GM12878 (cell line): ENCODE measurements at regions not wholly inside any gene's neighbourhood (a gene's known extent, or its start where the extent isn't known, plus 50 kb on each side); places are given as distances from the start of the nearest gene placed in this dataset.

Experiments
- ATAC-seq: fragments of 200-7000 bp; cut with Tn5 transposase; 3 replicates; pipeline ENCODE4 v1.9.1; 2020; ENCODE audit warnings: mild to moderate bottlenecking, moderate library complexity
- BruUV-seq: library from RNA; stranded (reverse); fragments of 400-500 nt; replicated peaks from 2 replicates; lab custom pipeline; 2021; lab: Mats Ljungman, UMichigan
- CTCF ChIA-PET: fragments of 300-600 bp; sonication (Branson Sonifier 250); formaldehyde crosslinking; extraction: SDS; loops from one replicate; lab custom pipeline; 2021; ENCODE audit warnings: inconsistent platforms; lab: Yijun Ruan, JAX
- POLR2A ChIA-PET: fragments of 350-600 bp; formaldehyde crosslinking; extraction: SDS; loops from one replicate; lab custom pipeline; 2021; ENCODE audit warnings: inconsistent platforms; lab: Charles Lee
- RAD21 ChIA-PET: fragments of 300-600 bp; sonication (Branson Sonifier 250); formaldehyde crosslinking; loops from one replicate; lab custom pipeline; 2023; ENCODE audit warnings: antibody characterized with exemption; ENCODE audit not compliant: unreplicated experiment; lab: Charles Lee
- SMC1A ChIA-PET: fragments of 300-600 bp; sonication (Branson Sonifier 250); formaldehyde crosslinking; loops from one replicate; lab custom pipeline; 2023; ENCODE audit not compliant: unreplicated experiment, uncharacterized antibody; lab: Charles Lee
- DNase-seq: peaks from one replicate; pipeline ENCODE4 v3.0.0-alpha.2; 2011; ENCODE audit warnings: low read depth, low spot score
- FAIRE-seq: peaks from 3 replicates; lab custom pipeline; 2011; peaks lifted over from hg19 to GRCh38; lab: Jason Lieb, UNC
- H2AFZ ChIP-seq: 2 replicates; pipeline ENCODE4 v1.6.0; 2011; ENCODE audit warnings: low read depth, low read length, control low read depth; ENCODE audit not compliant: control insufficient read depth
- H3K27ac ChIP-seq: 2 replicates; pipeline ENCODE4 v1.5.1; 2011; ENCODE audit warnings: control low read depth; ENCODE audit not compliant: control insufficient read depth, insufficient read depth
- H3K27me3 ChIP-seq, 2 experiments: replicated peaks in 1 of 2; 2 replicates each; pipeline versions ENCODE4 v1.6.0 to v1.6.1; 2011; ENCODE audit warnings: low read length in 1 of 2; ENCODE audit not compliant: control insufficient read depth in 2 of 2, insufficient read depth in 2 of 2
- H3K36me3 ChIP-seq, 2 experiments: 2 replicates each; pipeline ENCODE4 v1.5.1; 2011; ENCODE audit warnings: low read length in 1 of 2; ENCODE audit not compliant: control insufficient read depth in 2 of 2, insufficient read depth in 2 of 2
- H3K4me1 ChIP-seq: 2 replicates; pipeline ENCODE4 v1.6.1; 2011; ENCODE audit warnings: mild to moderate bottlenecking, low read length, moderate library complexity, mixed read lengths; ENCODE audit not compliant: control insufficient read depth, insufficient read depth
- H3K4me2 ChIP-seq: 2 replicates; pipeline ENCODE4 v1.6.0; 2011; ENCODE audit warnings: control low read depth; ENCODE audit not compliant: control insufficient read depth, insufficient read depth
- H3K4me3 ChIP-seq: fragments of 200-600 bp; sonication (generic); 2 replicates; pipeline ENCODE4 v1.5.1; 2016
- H3K79me2 ChIP-seq: 2 replicates; pipeline ENCODE4 v1.6.0; 2011; ENCODE audit warnings: low read length; ENCODE audit not compliant: control insufficient read depth, insufficient read depth
- H3K9ac ChIP-seq: 2 replicates; pipeline ENCODE4 v1.8.0; 2011; ENCODE audit warnings: low read length, control low read depth, mixed read lengths; ENCODE audit not compliant: control insufficient read depth, insufficient read depth
- H3K9me3 ChIP-seq: replicated peaks from 3 replicates; pipeline ENCODE4 v1.5.1; 2011; ENCODE audit warnings: mild to moderate bottlenecking, low read length; ENCODE audit not compliant: control insufficient read depth, insufficient read depth
- H4K20me1 ChIP-seq: 2 replicates; pipeline ENCODE4 v1.6.0; 2011; ENCODE audit not compliant: control insufficient read depth, insufficient read depth
- EGR1 ChIP-seq, 2 experiments: IDR thresholded peaks; 1 replicate in 1 of 2; 2 replicates in 1 of 2; pipeline ENCODE4 v1.6.1; 2011 to 2012; ENCODE audit warnings: low read depth in 2 of 2, low read length in 2 of 2, borderline replicate concordance in 1 of 2, mild to moderate bottlenecking in 1 of 2, moderate library complexity in 1 of 2
- JUNB ChIP-seq: IDR thresholded peaks from 2 replicates; pipeline ENCODE4 v1.6.1; 2016; ENCODE audit warnings: antibody characterized with exemption, mild to moderate bottlenecking
- NFYA ChIP-seq: IDR thresholded peaks from 2 replicates; pipeline ENCODE4 v1.6.1; 2011; ENCODE audit warnings: low read depth, mild to moderate bottlenecking, low read length, improper control_type of control experiment, borderline replicate concordance
- RUNX3 ChIP-seq: IDR thresholded peaks from 2 replicates; pipeline ENCODE4 v1.6.1; 2012; ENCODE audit warnings: low read length, inconsistent platforms
- SREBF1 ChIP-seq: IDR thresholded peaks from 2 replicates; pipeline ENCODE4 v1.6.1; 2012; ENCODE audit warnings: mild to moderate bottlenecking, low read length
- TCF7 ChIP-seq: IDR thresholded peaks from 2 replicates; pipeline ENCODE4 v1.6.1; 2014; ENCODE audit warnings: antibody characterized with exemption, borderline replicate concordance
- WGBS: methylation state at CpG from one replicate; pipeline ENCODE4 v1.1.6; 2016; ENCODE audit warnings: low lambda C conversion rate; ENCODE audit not compliant: insufficient replicate concordance, insufficient coverage; ENCODE audit errors: missing lambda C conversion rate; 5-methylcytosine and 5-hydroxymethylcytosine counted together
- in situ Hi-C: fragments of 300-500 bp; cut with MboI; formaldehyde crosslinking; loops from 9 replicates; pipeline ENCODE4 v1.14.3; 2018; ENCODE audit warnings: mixed read lengths
- intact Hi-C: fragments of 100-400 bp; cut with micrococcal nuclease; formaldehyde crosslinking; loops from one replicate; pipeline ENCODE4 v1.14.2; 2022; ENCODE audit not compliant: unreplicated experiment

GRCh38 chr11:123338997-123339752 is 90.9 kb upstream of the GRAMD1B start:
- no peak overlapping the region for H3K4me3 ChIP-seq
- no peaks in the 10 kb centered on the region for H3K27me3 ChIP-seq
- intact Hi-C loops, result no loop called here
- CTCF ChIA-PET, result interaction anchor here (0.6 to 1.4 kb wide), 8 partner anchors 12 to 237 kb away, joined by 3 to 5 read pairs (median 4); no protein-coding TSS in a partner anchor
- POLR2A ChIA-PET, result interaction anchor here (0.5 to 1.0 kb wide), 2 partner anchors 11 to 402 kb away, joined by 3 to 5 read pairs; partner anchors contain the start of gene ZNF202
- no TSS peak for BruUV-seq
- 82% methylated on average over 9 of the region's 9 CpGs for WGBS
- FAIRE-seq, result no peak
- TF ChIP-seq RUNX3, result no peak
- TF ChIP-seq, all 136 proteins: peak for 0
- DNase-seq (no peak), ATAC-seq (no peak)
- Histone ChIP-seq H3K4me2 (no peak overlapping the region), H3K36me3 (no peaks in the 10 kb centered on the region), H4K20me1 (no peaks in the 10 kb centered on the region), H2AFZ (no peak overlapping the region), H3K27ac (no peak overlapping the region), H3K79me2 (no peaks in the 10 kb centered on the region), H3K9me3 (peaks cover 5% of the 10 kb centered on the region; the same call in 2 of the 3 replicates), H3K9ac (no peak overlapping the region), H3K4me1 (no peaks in the 10 kb centered on the region)
- ChIA-PET RAD21 (interaction anchor here (1.6 kb wide), 1 partner anchor 11 kb away, joined by 5 read pairs; no protein-coding TSS in a partner anchor), SMC1A (interaction anchor here (0.6 to 2.8 kb wide), 6 partner anchors 9 to 218 kb away, joined by 3 to 12 read pairs (median 3); no protein-coding TSS in a partner anchor)
- in situ Hi-C loops, result no loop called here

- CTCF ChIA-PET, result interaction anchor here (0.6 to 1.3 kb wide), 8 partner anchors 12 to 77 kb away, joined by 3 to 5 read pairs (median 3); no protein-coding TSS in a partner anchor
- intact Hi-C loops, result no loop called here
These were observed 91.7 kb upstream of the GRAMD1B start for GRCh38 chr11:123338266-123338800.

More at GRCh38 chr11:123338266-123338800, 91.7 kb upstream of the GRAMD1B start:
- TF ChIP-seq NFYA, result no peak
- 0 out of 2 replicates have a peak, but pooled peaks have one; percentile 27 for TF ChIP-seq JUNB
- TF ChIP-seq SREBF1, result no peak
- peak; percentile 45; the same call in 1 of the 2 replicates for TF ChIP-seq RUNX3
- TF ChIP-seq TCF7, result no peak
- TF ChIP-seq EGR1 (IDR thresholded peaks at IDR 0.05; ENCODE audit: borderline replicate concordance in 1 of 2, low read depth in 2 of 2, low read length in 2 of 2), result no peak
- H4K20me1 ChIP-seq, result no peaks in the 10 kb centered on the region
- ChIA-PET POLR2A (interaction anchor here (0.6 kb wide), 1 partner anchor 425 kb away, joined by 4 read pairs; no protein-coding TSS in a partner anchor), SMC1A (interaction anchor here (0.6 to 2.8 kb wide), 6 partner anchors 8 to 207 kb away, joined by 3 to 12 read pairs (median 3); no protein-coding TSS in a partner anchor), RAD21 (interaction anchor here (1.6 kb wide), 1 partner anchor 10 kb away, joined by 5 read pairs; no protein-coding TSS in a partner anchor)
- no peak overlapping the region for H3K9ac ChIP-seq
- DNase-seq (no peak), FAIRE-seq (no peak), ATAC-seq (peak; percentile 43)
- no peak overlapping the region for H2AFZ ChIP-seq
- no peak overlapping the region for H3K4me3 ChIP-seq
- H3K9me3 ChIP-seq, result peaks cover 5% of the 10 kb centered on the region; the same call in 2 of the 3 replicates
- no peak overlapping the region for H3K27ac ChIP-seq
- H3K4me1 ChIP-seq, result no peaks in the 10 kb centered on the region
- in situ Hi-C loops, result no loop called here
- no peaks in the 10 kb centered on the region for H3K36me3 ChIP-seq
- no peaks in the 10 kb centered on the region for H3K27me3 ChIP-seq
- no peak overlapping the region for H3K4me2 ChIP-seq
- H3K79me2 ChIP-seq, result no peaks in the 10 kb centered on the region
- 56% methylated on average over 6 of the region's 6 CpGs for WGBS
- BruUV-seq, result no TSS peak
